Fibroblast of skin of back (primary cell): ENCODE measurements at regions not wholly inside any gene's neighbourhood (a gene's known extent, or its start where the extent isn't known, plus 50 kb on each side); places are given as distances from the start of the nearest gene placed in this dataset.
"Not testable (repeated sequence)": the region's sequence is repeated elsewhere in the genome, so short reads cannot be mapped to it uniquely, and the experiment has no call there.

Experiments
- DNase-seq: peaks from one replicate; pipeline ENCODE4 v3.0.0-alpha.2; 2013

DNA sequence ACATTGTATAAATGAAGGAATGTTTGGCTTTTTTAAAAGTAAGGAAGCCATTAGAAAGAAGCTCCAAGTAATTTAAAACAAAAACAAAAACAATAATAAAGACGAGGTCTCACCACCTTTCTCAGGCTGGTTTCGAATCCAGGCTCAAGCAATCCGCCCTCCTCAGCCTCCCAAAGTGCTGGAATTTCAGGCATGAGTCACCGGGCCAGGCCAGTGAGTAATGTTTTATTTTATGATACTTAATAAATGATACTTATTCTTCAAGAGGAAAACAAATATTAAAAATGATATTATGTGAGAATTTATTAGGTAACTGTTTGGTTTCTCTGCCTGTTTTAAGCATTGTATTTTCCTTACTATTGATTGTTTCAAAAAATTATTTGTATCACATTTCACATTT is 201.4 kb upstream of the BRINP3 start:
- DNase-seq: peak; percentile 30

DNA sequence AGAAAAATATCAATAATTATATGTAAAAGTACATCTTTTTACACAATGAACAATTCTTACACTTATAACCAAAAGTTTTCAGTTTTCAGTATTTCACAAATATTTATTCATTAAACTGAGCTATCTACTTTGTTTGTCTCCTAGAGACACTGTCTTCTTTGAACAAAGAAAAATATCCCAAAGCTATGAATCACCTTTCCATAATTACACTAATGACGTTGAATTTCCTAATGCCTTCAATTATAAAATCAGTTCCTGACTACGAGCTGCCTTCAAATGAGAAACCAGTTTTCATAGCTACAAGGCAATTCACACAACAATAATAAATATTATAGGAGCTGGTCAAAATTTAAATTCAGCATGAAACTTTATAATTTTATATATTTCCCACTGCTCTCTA is 201.8 kb upstream of the BRINP3 start:
- DNase-seq: no peak

DNA sequence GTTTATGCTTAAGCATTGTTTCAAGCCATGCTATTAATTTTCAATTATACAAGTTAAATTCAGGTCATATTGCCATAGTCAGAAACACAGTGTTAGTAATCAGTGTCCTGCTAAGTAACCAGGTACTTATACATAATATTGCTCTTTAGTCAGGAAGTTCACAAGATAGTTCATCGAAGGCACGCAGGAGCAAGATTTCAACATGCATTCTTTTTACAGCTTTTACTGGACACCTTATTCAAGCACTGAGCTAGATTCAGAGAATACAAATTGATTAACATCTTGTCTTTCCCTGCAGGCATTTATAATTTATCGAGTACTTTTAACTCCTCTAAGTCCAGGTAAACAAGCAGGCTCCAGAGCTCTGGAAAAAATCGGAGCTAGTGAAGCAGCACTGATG is 202.3 kb upstream of the BRINP3 start:
- DNase-seq: no peak

DNA sequence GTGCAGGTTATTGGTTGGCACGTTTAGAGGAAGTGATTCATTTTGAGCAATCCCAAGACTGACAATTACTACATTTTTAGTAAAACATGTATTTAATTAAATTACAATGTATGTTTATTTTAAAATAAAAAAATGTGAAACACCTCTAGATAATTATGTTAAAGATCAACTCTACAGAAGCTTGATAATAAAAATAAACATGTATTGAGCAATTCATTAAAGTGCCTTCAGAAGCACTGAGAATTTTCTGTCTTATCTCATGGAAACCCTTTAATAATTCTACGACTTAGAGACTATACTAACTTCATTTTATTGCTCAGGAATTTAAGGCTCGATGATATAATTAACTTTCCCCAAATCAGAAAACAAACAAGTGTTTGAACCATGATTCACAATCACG is 208.0 kb upstream of the BRINP3 start:
- DNase-seq: no peak

DNA sequence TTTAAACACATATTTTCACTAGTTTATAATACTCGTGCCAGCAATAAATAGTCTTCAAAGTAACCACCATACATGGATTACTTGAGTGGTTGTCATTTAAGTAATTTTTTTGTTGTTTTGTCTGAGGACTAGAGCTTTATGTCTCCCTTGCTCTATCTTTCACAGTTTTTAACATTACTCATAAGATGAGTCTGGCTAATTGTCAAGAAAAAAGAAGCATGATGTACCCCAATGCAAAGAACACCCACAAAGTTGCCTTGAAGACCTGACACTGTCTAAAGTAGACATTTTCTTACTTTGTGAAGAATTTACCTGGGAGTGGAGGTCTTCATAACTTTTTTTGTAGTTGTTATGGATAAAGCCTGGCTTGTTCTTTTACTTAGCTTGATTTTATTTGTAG is 210.4 kb upstream of the BRINP3 start:
- DNase-seq: no peak

DNA sequence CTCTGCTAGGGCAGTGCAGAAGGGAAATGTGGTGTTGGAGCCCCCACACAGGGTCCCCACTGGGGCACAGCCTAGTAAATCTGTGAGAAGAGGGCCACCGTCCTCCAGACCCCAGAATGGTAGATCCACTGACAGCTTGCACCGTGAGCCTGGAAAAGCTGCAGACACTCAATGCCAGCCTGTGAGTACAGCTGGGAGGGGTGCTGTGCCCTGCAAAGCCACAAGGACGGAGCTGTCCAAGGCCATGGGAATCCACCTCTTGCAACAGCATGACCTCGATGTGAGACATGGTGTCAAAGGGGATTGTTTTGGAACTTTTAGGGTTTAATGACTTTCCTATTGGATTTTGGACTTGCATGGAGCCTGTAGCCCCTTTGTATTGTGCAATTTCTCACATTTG is 220.8 kb upstream of the BRINP3 start:
- not testable (repeated sequence) for DNase-seq

DNA sequence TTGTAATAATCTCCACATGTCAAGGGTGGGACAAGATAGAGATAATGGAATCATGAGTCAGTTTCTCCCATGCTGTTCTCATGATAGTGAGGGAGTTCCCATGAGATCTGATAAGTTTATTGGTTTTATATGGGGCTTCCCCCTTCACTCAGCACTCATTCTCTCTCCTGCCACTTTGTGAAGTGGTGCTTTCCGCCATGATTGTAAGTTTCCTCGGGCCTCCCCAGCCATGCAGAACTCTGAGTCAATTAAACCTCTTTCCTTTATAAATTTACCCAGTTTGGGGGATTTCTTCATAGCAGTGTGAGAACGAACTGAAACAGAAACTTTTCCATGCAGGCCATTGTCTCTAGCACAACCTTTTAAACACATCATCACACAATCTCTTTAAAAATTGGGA is 221.5 kb upstream of the BRINP3 start:
- DNase-seq: no peak

DNA sequence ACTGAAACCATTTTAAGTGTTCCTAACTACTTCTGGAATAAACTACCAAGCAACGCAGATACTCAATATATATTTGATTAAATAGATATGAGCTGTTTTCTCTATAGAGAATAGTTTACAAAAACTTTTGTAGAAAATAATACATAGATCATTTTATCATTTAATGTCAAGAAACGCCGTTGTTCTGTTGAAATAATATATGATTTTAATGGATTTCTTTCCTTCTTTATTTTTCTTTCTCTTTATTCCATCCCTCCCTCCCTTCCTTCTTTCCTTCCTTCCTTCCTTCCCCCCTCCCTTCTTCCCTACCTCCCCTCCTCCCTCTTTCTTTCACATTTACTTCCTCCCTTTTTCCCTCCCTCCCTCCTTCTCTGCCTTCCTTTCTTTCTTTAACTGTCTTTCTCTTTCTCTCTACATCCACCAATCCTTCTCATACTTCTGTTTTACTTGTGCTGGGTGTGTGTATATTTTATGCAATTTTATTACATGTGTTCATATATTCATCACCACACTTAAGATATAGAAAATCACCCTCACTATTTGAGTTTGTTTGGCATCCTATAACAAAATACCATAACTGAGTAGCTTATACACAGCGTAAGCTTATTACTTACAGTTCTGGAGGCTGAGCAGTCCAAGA is 230.9 kb upstream of the BRINP3 start:
- no peak for DNase-seq

DNA sequence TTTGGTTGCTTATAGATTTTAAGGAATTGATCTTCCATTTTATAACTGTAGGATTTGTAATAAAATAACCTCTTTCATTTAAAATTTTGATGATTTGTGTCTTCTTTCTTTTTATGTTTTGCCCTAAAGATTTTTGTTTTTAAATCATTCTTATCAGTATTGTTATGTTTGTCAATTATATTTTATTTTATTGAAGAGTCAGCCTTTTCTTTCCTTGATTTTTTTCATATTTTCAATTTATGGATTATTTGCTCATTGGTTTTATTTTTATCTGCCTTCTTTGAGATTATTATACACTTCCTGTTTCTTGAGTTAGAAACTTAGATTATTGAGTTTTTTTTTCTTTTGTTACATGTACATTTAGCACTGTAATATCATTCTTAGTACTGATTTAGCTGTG is 233.4 kb upstream of the BRINP3 start:
- no peak for DNase-seq

DNA sequence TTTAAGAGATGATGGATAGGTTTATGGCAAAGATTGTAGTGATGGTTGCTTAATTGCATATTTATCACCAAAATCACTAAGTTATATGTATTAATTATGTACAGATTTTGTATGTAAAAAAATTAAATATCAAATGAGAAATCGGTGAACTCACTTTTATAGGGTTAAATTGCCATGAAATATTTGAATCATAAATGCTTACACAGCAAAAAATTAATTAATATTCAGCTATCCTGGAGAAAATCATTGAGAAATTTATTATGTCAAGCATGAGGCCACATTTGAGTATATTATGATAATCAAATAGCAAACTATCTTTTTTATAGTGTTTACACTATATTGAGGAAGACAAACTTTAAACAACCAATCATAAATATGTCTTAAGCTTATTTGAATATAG is 239.4 kb upstream of the BRINP3 start:
- no peak for DNase-seq

DNA sequence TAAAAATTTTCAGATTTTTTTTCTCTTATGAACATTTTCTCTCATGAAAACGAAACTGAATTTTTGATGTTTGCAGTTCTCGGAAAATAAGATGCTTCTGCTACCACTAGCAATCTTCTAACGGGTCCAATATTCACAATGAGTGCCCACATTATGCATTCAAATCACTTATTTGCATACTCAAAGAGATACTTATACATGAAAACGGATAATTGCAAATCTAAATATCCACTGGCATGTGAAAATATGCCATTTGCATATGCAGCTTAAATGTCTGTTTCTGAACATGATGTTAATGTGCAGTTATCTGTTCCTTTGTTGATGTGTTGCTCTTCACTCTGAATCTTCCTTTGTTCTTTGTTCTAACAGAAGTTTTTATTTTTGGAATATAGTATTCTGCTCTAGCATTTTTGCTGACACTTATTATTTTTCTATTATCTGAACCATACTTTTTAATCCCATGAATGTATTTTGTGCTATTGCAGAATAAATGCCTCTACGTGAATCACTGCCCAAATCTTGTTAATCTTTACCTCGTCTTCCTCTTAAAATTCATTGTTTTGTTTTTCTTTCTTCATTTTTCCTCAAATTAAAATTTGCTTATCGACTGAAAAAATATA is 259.4 kb upstream of the BRINP3 start:
- DNase-seq: no peak

DNA sequence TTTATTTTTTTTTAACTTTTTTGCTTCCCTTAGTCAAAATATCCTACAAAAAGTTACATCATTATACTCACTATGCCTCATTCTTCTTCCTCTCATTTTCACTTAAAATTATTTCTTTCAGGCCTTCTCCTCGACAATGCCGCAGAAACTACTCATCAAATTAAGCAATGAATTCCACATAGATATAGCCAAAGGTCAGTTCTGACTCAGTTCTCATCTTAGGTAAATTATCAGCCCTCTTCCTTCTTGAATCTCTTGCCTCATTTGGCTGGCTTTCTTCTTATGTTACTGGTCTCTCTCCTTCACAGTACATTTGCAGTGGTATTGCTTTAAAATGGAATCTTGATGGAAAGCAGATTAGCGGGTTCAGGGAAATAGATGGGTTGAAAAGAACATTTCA is 260.7 kb upstream of the BRINP3 start:
- DNase-seq: no peak

DNA sequence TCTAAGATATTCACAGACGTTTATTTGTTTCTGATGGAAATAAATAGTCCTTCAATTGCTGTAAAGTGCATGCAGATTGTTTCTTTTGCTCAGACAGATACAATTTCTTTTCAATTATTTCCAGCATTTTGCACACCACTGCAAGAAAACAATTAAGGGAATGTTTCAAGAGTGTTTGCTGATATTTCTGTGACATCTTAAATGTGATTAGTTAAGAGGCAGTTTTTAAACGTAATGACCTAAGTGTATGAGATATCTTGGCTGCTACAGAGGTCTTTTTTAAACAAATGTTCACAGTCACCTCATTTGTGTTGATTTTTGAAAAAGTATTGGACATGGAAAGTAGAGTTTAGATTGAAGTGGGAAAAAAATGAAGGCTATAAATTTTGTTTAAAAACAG is 262.3 kb upstream of the BRINP3 start:
- no peak for DNase-seq

DNA sequence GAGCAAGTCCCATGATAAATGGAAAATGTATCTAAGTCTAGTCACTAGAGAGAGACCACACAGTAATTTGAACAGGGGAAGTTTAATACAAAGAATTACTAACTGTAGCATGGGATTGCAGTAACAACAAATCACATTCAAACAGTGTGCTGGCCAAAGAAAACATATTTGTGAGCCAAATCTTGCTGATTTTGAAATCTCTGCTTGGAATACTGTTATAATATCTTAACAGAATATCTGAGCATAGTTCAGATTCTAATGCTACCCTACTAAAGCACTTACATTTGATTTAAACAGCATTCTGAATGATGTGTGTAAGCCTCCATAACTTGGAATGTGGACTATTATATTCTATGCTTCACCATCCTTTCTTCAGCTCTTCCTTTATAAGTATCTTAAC is 270.0 kb upstream of the BRINP3 start:
- DNase-seq: peak; percentile 57

DNA sequence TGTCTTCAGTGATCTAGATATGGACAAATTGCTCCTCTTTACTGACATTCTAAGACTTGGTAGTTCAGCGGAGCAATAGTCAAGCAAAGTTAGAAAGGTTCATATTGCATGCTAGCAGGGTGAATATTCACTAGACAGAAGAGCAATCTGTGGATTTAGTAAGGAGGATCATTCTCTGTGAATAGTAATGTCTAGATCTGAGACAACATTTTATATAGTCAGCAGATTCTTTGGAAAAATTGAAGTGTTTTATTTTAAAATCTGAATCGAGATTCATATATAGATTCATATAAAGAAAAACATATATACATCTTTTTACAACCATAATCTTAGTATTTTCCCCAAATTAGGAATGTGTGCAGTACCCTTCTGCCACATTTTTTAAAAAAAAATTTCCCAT is 274.5 kb upstream of the BRINP3 start:
- DNase-seq: no peak

DNA sequence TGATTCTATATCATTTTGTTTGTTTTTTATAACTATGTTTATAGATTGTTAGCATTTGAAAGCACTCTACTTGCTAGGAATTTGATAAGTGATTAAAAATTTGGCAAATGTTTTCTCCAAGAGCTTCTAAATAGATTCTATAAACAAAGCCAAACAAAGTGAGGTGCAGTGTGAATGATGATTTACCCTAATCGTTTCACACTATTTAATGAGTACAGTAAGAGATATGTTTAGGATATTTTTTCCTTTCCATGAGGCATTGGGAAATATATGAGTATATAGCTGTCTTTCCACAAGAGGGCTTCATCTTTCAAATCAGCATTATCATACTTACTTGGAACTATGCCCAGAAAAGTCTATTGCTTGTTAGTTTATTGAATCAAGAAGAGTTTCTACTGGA is 277.0 kb upstream of the BRINP3 start:
- DNase-seq: peak; percentile 56

DNA sequence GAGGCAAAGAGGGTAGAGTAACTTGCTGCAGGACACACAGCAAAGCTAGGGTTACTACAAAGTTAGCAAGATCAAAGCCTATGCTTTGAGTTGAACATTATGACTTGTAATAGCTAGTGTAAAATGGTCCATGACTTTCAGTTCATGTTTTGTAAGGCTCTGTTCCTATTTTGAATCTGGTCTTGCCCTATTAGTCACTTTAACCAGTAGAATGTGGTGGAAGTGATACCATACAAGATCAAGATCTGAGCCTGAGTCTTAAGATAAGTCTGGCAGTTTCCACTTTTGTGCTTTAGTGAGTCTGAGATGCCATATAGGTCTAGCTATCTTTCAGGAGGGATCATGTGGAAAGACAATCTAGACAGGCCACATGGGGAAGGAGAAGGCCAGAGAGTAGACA is 282.1 kb upstream of the BRINP3 start:
- DNase-seq: no peak

DNA sequence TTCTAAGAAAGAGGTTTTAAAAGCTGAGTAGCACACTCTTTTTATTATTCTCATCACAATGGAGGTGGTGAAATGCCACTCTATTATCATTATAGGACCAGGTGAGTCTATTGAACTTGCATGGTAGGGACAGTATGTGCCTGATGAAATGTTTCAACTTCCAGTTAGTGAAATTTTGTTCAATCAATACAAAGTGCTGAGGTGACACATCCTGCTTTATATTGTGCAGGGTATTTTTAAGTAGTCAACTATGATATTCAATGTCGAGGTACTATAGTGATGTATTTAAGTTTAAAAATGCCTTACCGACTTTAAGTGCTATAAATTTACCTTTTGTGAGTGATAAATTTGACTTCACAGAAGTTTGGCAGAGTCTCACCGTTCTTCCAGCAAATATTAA is 284.7 kb upstream of the BRINP3 start:
- no peak for DNase-seq

DNA sequence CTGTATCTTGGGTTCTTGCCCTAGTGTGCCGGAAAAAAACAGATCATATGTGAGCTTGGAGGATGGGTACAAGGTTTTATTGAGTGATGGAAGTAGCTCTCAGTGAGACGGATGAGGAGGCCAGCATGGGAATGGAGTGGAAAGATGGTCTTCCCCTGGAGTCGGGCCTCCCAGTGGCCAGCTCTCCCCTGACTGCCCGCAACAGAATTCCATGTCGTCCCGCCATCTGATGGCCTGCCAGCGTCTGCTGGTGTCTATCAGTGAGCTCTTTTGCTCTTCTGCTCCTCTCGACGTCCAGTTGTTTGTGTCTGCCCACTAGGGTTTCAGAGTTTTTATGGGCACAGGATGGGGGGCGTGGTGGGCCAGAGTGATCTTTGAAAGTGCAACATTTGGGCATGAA is 315.2 kb upstream of the BRINP3 start:
- DNase-seq: no peak

DNA sequence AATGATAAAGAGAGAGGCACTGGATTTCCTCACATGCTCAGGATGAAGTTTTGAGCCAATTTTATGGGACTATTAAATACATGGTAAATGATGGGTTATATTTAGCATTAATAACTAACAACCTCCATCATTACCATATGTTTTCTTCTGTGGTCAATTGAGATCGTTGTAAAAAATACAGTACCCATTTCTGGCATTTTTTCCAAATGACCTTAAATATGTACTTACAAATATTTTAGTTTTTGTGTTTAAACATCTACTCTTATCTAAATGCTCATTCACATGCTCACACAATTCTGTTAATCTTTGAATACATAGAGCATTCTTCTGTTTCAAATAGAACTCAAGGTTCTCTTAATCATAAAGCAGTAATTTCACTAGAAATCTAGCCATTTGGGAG is 330.0 kb upstream of the BRINP3 start:
- DNase-seq: no peak

DNA sequence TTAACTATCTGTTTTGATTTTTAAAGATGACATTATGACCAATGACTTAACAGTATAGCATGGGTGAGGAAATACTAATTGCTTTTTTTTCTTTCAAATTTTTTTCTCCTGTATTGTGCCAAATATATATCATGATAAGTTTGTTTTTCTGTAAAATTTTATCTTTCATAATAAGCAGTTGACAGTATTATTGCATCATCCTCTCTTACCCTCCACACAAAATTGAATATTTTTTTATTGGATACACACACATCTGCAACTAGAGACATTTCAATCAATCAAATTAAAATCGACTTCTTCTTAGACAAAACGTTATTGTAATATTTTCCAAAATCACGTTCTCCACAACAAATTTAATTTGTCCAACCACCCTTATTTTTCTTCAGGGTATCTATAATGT is 330.4 kb upstream of the BRINP3 start:
- DNase-seq: no peak

DNA sequence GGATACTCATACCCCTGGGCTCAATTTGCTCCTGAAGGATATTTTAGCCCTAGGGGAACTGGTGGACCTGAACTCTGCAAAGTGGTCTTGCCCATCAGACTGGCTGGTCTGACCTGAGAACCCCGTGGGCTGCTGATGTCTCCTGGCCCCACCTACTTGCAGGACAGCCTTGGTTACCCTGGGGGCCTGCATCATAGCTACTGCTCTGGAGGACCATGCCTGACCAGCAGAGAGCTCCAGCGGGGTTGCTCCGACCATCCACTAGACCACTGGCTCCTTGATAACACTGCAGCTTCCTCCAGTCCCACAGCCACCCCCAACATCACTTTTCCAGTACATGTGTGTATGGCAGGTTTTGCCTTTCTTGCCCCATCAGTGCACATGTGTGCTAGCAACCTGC is 331.6 kb upstream of the BRINP3 start:
- DNase-seq: no peak

DNA sequence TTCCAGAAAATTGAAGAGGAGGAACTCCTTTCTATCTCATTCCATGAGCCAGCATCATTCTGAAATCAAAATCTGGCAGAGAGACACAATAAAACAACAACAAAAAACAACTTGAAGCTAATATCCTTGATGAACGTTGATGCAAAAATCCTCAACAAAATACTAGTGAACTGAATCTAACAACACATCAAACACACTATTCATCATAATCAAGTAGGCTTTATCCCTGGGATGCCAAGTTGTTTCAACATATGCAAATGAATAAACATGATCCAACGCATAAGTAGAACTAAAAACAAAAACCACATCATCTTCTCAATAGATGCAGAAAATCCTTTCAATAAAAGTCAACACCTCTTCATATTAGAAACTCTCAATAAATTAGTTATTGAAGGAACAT is 335.3 kb upstream of the BRINP3 start:
- no peak for DNase-seq

DNA sequence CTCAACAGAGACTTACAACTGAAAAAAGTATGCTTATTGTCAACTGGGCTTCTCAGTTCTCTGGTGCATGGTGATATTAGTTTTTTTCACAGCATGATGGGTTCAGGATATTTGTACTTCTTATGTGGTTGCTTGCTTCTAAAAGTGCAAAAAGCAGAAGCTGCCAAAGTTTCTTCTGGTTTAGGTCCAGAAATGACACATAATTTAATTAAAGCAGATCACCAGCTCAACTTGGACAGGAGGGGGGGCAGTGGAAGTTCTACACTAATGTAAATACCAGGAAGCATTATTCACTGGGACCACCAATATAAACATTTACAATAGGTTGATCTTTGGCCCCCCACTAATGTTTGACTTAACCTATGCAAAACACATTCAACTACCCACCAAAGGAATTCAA is 354.8 kb upstream of the BRINP3 start:
- DNase-seq: no peak

DNA sequence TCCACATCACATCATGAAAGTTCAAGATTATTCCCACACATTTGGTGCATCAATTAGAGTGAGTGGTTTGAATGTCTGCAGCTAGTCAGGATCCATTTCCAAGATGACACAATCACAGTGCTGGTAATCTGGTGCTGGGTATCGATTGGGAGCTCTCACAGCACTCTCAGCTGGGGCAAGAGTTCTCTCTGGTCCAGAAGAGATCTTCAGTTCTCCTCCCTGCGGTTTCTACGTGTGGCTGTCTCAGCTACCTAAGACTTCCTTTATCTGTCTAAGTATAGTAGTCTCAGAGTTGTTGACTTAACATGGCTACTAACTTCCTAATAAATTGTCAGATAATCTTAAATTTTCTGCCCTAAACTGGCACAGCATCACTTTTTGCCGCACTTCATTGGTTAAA is 358.0 kb upstream of the BRINP3 start:
- no peak for DNase-seq
